ENCODE measurements at regions not wholly inside any gene's neighbourhood (a gene's known extent, or its start where the extent isn't known, plus 50 kb on each side); places are given as distances from the start of the nearest gene placed in this dataset.
"Not testable (repeated sequence)": the region's sequence is repeated elsewhere in the genome, so short reads cannot be mapped to it uniquely, and the experiment has no call there.

- not testable (repeated sequence) for H3K4me3 ChIP-seq (ENCODE audit: low read depth, low read length); DNase-seq; H2BK12ac ChIP-seq (ENCODE audit: low read length); H2AFZ ChIP-seq (ENCODE audit: insufficient read depth, low read length, poor library complexity); H3K23ac ChIP-seq (ENCODE audit: low read length); H3K4me1 ChIP-seq (ENCODE audit: control insufficient read depth in 1 of 2, insufficient read depth in 2 of 2, low read length in 2 of 2); H3K27me3 ChIP-seq (ENCODE audit: insufficient read depth, low read length); H3K36me3 ChIP-seq (ENCODE audit: control insufficient read depth in 1 of 2, insufficient read depth in 2 of 2, low read length in 2 of 2); H3K14ac ChIP-seq (ENCODE audit: low read length); H4K8ac ChIP-seq (ENCODE audit: low read depth, low read length); H2BK120ac ChIP-seq (ENCODE audit: insufficient read depth, low read length, poor library complexity); H3K4me2 ChIP-seq (ENCODE audit: low read length); H3K18ac ChIP-seq (ENCODE audit: low read length); H2BK5ac ChIP-seq (ENCODE audit: low read depth, low read length, poor library complexity); H3K27ac ChIP-seq (ENCODE audit: low read depth, low read length); H3K9ac ChIP-seq (ENCODE audit: low read length); H3K4ac ChIP-seq (ENCODE audit: low read depth, low read length); H4K91ac ChIP-seq (ENCODE audit: low read depth, low read length); H3K79me1 ChIP-seq (ENCODE audit: low read length); H4K12ac ChIP-seq (ENCODE audit: low read depth, low read length); H3K79me2 ChIP-seq (ENCODE audit: control insufficient read depth, insufficient read depth, low read length, poor library complexity); H2AK5ac ChIP-seq (ENCODE audit: low read length)
- no CpG with 5 or more reads among the region's 3 CpGs for WGBS (ENCODE audit: extremely low coverage, insufficient coverage, insufficient read length)
- peaks cover 11% of the 10 kb centered on the region for H3K9me3 ChIP-seq (ENCODE audit: insufficient read depth, low read depth, low read length)
These were observed 118.1 kb upstream of the IER5L start for GRCh38 chr9:129296195-129296594.

- WGBS (ENCODE audit: extremely low coverage, insufficient coverage, insufficient read length): no CpG with 5 or more reads among the region's 11 CpGs
- Histone ChIP-seq H2AK5ac (ENCODE audit: low read length) (no peak overlapping the region), H2AFZ (ENCODE audit: insufficient read depth, low read length, poor library complexity) (no peak overlapping the region), H3K36me3 (ENCODE audit: control insufficient read depth in 1 of 2, insufficient read depth in 2 of 2, low read length in 2 of 2) (no peaks in the 10 kb centered on the region), H3K14ac (ENCODE audit: low read length) (no peak overlapping the region), H3K4me1 (ENCODE audit: control insufficient read depth in 1 of 2, insufficient read depth in 2 of 2, low read length in 2 of 2) (no peaks in the 10 kb centered on the region), H3K27ac (ENCODE audit: low read depth, low read length) (no peak overlapping the region), H3K79me2 (ENCODE audit: control insufficient read depth, insufficient read depth, low read length, poor library complexity) (no peaks in the 10 kb centered on the region), H3K4me3 (ENCODE audit: low read depth, low read length) (no peak overlapping the region), H4K8ac (ENCODE audit: low read depth, low read length) (no peak overlapping the region), H3K4ac (ENCODE audit: low read depth, low read length) (no peak overlapping the region), H4K12ac (ENCODE audit: low read depth, low read length) (no peak overlapping the region), H4K91ac (ENCODE audit: low read depth, low read length) (no peak overlapping the region), H3K9me3 (ENCODE audit: insufficient read depth, low read depth, low read length) (peaks cover 8% of the 10 kb centered on the region), H3K9ac (ENCODE audit: low read length) (no peak overlapping the region), H3K18ac (ENCODE audit: low read length) (no peak overlapping the region), H3K27me3 (ENCODE audit: insufficient read depth, low read length) (no peaks in the 10 kb centered on the region), H2BK5ac (ENCODE audit: low read depth, low read length, poor library complexity) (no peak overlapping the region), H2BK120ac (ENCODE audit: insufficient read depth, low read length, poor library complexity) (no peak overlapping the region), H3K79me1 (ENCODE audit: low read length) (no peaks in the 10 kb centered on the region), H2BK12ac (ENCODE audit: low read length) (no peak overlapping the region), H3K23ac (ENCODE audit: low read length) (no peak overlapping the region), H3K4me2 (ENCODE audit: low read length) (no peak overlapping the region)
- DNase-seq: no peak
These were observed 113.0 kb upstream of the IER5L start for GRCh38 chr9:129291041-129291501.

GRCh38 chr9:129290606-129291005, 112.5 kb upstream of the IER5L start:
- no peak overlapping the region for H3K23ac ChIP-seq (ENCODE audit: low read length)
- no peak overlapping the region for H2BK12ac ChIP-seq (ENCODE audit: low read length)
- H4K8ac ChIP-seq (ENCODE audit: low read depth, low read length): no peak overlapping the region
- peaks cover 6% of the 10 kb centered on the region for H3K9me3 ChIP-seq (ENCODE audit: insufficient read depth, low read depth, low read length)
- H2AK5ac ChIP-seq (ENCODE audit: low read length): no peak overlapping the region
- no peaks in the 10 kb centered on the region for H3K36me3 ChIP-seq (ENCODE audit: control insufficient read depth in 1 of 2, insufficient read depth in 2 of 2, low read length in 2 of 2)
- no peak overlapping the region for H3K14ac ChIP-seq (ENCODE audit: low read length)
- H3K4ac ChIP-seq (ENCODE audit: low read depth, low read length): no peak overlapping the region
- no peak overlapping the region for H2BK120ac ChIP-seq (ENCODE audit: insufficient read depth, low read length, poor library complexity)
- no peak overlapping the region for H2AFZ ChIP-seq (ENCODE audit: insufficient read depth, low read length, poor library complexity)
- H3K79me2 ChIP-seq (ENCODE audit: control insufficient read depth, insufficient read depth, low read length, poor library complexity): no peaks in the 10 kb centered on the region
- no peak overlapping the region for H2BK5ac ChIP-seq (ENCODE audit: low read depth, low read length, poor library complexity)
- H4K91ac ChIP-seq (ENCODE audit: low read depth, low read length): no peak overlapping the region
- no peak overlapping the region for H3K9ac ChIP-seq (ENCODE audit: low read length)
- H3K79me1 ChIP-seq (ENCODE audit: low read length): no peaks in the 10 kb centered on the region
- no peak overlapping the region for H3K4me2 ChIP-seq (ENCODE audit: low read length)
- WGBS (ENCODE audit: extremely low coverage, insufficient coverage, insufficient read length): no CpG with 5 or more reads among the region's 16 CpGs
- H3K4me1 ChIP-seq (ENCODE audit: control insufficient read depth in 1 of 2, insufficient read depth in 2 of 2, low read length in 2 of 2): no peaks in the 10 kb centered on the region
- no peak overlapping the region for H4K12ac ChIP-seq (ENCODE audit: low read depth, low read length)
- H3K4me3 ChIP-seq (ENCODE audit: low read depth, low read length): no peak overlapping the region
- DNase-seq: no peak
- no peak overlapping the region for H3K27ac ChIP-seq (ENCODE audit: low read depth, low read length)
- no peak overlapping the region for H3K18ac ChIP-seq (ENCODE audit: low read length)
- H3K27me3 ChIP-seq (ENCODE audit: insufficient read depth, low read length): no peaks in the 10 kb centered on the region

GRCh38 chr9:129289883-129290282, 111.8 kb upstream of the IER5L start:
- H2BK12ac ChIP-seq (ENCODE audit: low read length): no peak overlapping the region
- no peak overlapping the region for H3K4me3 ChIP-seq (ENCODE audit: low read depth, low read length)
- no peak overlapping the region for H4K12ac ChIP-seq (ENCODE audit: low read depth, low read length)
- no peak for DNase-seq
- H3K4ac ChIP-seq (ENCODE audit: low read depth, low read length): no peak overlapping the region
- no peak overlapping the region for H2BK120ac ChIP-seq (ENCODE audit: insufficient read depth, low read length, poor library complexity)
- H3K4me2 ChIP-seq (ENCODE audit: low read length): no peak overlapping the region
- H3K79me1 ChIP-seq (ENCODE audit: low read length): no peaks in the 10 kb centered on the region
- peaks cover 5% of the 10 kb centered on the region for H3K9me3 ChIP-seq (ENCODE audit: insufficient read depth, low read depth, low read length)
- H2AFZ ChIP-seq (ENCODE audit: insufficient read depth, low read length, poor library complexity): no peak overlapping the region
- H2BK5ac ChIP-seq (ENCODE audit: low read depth, low read length, poor library complexity): no peak overlapping the region
- no peaks in the 10 kb centered on the region for H3K4me1 ChIP-seq (ENCODE audit: control insufficient read depth in 1 of 2, insufficient read depth in 2 of 2, low read length in 2 of 2)
- no peak overlapping the region for H3K27ac ChIP-seq (ENCODE audit: low read depth, low read length)
- H3K9ac ChIP-seq (ENCODE audit: low read length): no peak overlapping the region
- no CpG with 5 or more reads among the region's 3 CpGs for WGBS (ENCODE audit: extremely low coverage, insufficient coverage, insufficient read length)
- no peaks in the 10 kb centered on the region for H3K27me3 ChIP-seq (ENCODE audit: insufficient read depth, low read length)
- no peaks in the 10 kb centered on the region for H3K36me3 ChIP-seq (ENCODE audit: control insufficient read depth in 1 of 2, insufficient read depth in 2 of 2, low read length in 2 of 2)
- no peak overlapping the region for H2AK5ac ChIP-seq (ENCODE audit: low read length)
- H3K79me2 ChIP-seq (ENCODE audit: control insufficient read depth, insufficient read depth, low read length, poor library complexity): no peaks in the 10 kb centered on the region
- H4K8ac ChIP-seq (ENCODE audit: low read depth, low read length): no peak overlapping the region
- no peak overlapping the region for H3K23ac ChIP-seq (ENCODE audit: low read length)
- H3K18ac ChIP-seq (ENCODE audit: low read length): no peak overlapping the region
- no peak overlapping the region for H3K14ac ChIP-seq (ENCODE audit: low read length)
- H4K91ac ChIP-seq (ENCODE audit: low read depth, low read length): no peak overlapping the region
